H1 (cell line): ENCODE measurements at regions not wholly inside any gene's neighbourhood (a gene's known extent, or its start where the extent isn't known, plus 50 kb on each side); places are given as distances from the start of the nearest gene placed in this dataset.

Source experiments
- CTCF ChIA-PET: fragments of 300-600 bp; sonication (Branson Sonifier 250); formaldehyde crosslinking; loops from one replicate; lab custom pipeline; 2021; ENCODE audit not compliant: partially characterized antibody; lab: Charles Lee
- POLR2A ChIA-PET: fragments of 300-600 bp; sonication (Branson Sonifier 250); formaldehyde crosslinking; loops from one replicate; lab custom pipeline; 2021; ENCODE audit warnings: inconsistent platforms; ENCODE audit not compliant: partially characterized antibody; lab: Charles Lee
- DNase-seq, 2 experiments: peaks; one replicate each; pipeline versions ENCODE4 v3.0.0 to v3.0.0-alpha.2; 2010 to 2022; ENCODE audit warnings: low spot score in 2 of 2, low read depth in 1 of 2, mixed read lengths in 1 of 2
- FAIRE-seq: peaks from 2 replicates; lab custom pipeline; 2011; peaks lifted over from hg19 to GRCh38; lab: Jason Lieb, UNC
- H2AFZ ChIP-seq: 2 replicates; pipeline ENCODE4 v1.8.1; 2012; ENCODE audit warnings: low read length, inconsistent platforms
- H2AK5ac ChIP-seq: 2 replicates; pipeline ENCODE4 v1.6.1; 2013; ENCODE audit warnings: low read depth, low read length
- H2BK120ac ChIP-seq: replicated peaks from 2 replicates; pipeline ENCODE3; 2013; ENCODE audit warnings: low read depth, low read length, inconsistent platforms
- H2BK12ac ChIP-seq: 2 replicates; pipeline ENCODE4 v1.6.1; 2013; ENCODE audit warnings: low read depth, low read length
- H2BK15ac ChIP-seq: 2 replicates; pipeline ENCODE4 v1.6.1; 2013; ENCODE audit warnings: low read length
- H2BK20ac ChIP-seq: 2 replicates; pipeline ENCODE4 v1.6.1; 2013; ENCODE audit warnings: low read length
- H2BK5ac ChIP-seq: 2 replicates; pipeline ENCODE4 v1.6.1; 2013; ENCODE audit warnings: low read depth, low read length
- H3K14ac ChIP-seq: 2 replicates; pipeline ENCODE4 v1.6.1; 2013; ENCODE audit warnings: inconsistent platforms; ENCODE audit not compliant: insufficient read length
- H3K18ac ChIP-seq: 2 replicates; pipeline ENCODE4 v1.6.1; 2013; ENCODE audit warnings: low read length; ENCODE audit errors: extremely low read depth
- H3K23ac ChIP-seq: 2 replicates; pipeline ENCODE4 v1.6.1; 2013; ENCODE audit warnings: inconsistent platforms; ENCODE audit not compliant: insufficient read length
- H3K23me2 ChIP-seq: 2 replicates; pipeline ENCODE4 v1.6.1; 2013; ENCODE audit warnings: low read depth, low read length
- H3K27ac ChIP-seq: 2 replicates; pipeline ENCODE4 v1.6.1; 2011; ENCODE audit warnings: low read depth, low read length, inconsistent platforms
- H3K27me3 ChIP-seq, 4 experiments: replicated peaks in 1 of 4; 1 replicate in 1 of 4; 2 replicates in 3 of 4; pipeline versions ENCODE4 v1.6.1 to v1.8.1; 2011 to 2013; ENCODE audit warnings: low read length in 3 of 4, mild to moderate bottlenecking in 3 of 4, inconsistent platforms in 2 of 4, mixed read lengths in 2 of 4, moderate library complexity in 1 of 4; ENCODE audit not compliant: control insufficient read depth in 3 of 4, insufficient read depth in 3 of 4; ENCODE audit errors: extremely low read depth in 1 of 4
- H3K36me3 ChIP-seq, 4 experiments: 2 replicates each; pipeline versions ENCODE4 v1.6.1 to v1.8.1; 2011 to 2013; ENCODE audit warnings: mild to moderate bottlenecking in 4 of 4, low read length in 3 of 4, moderate library complexity in 2 of 4, control low read depth in 1 of 4, inconsistent platforms in 1 of 4; ENCODE audit not compliant: insufficient read depth in 4 of 4, control insufficient read depth in 2 of 4
- H3K4ac ChIP-seq: replicated peaks from 2 replicates; pipeline ENCODE3; 2013; ENCODE audit warnings: low read length, low read depth, mixed read lengths, inconsistent platforms; ENCODE audit not compliant: insufficient read length
- H3K4me1 ChIP-seq, 4 experiments: replicated peaks in 1 of 4; 1 replicate in 1 of 4; 2 replicates in 3 of 4; pipeline versions ENCODE4 v1.6.1 to v1.8.1; 2011 to 2013; ENCODE audit warnings: low read length in 3 of 4, inconsistent platforms in 2 of 4, mixed read lengths in 1 of 4; ENCODE audit not compliant: insufficient read depth in 4 of 4, control insufficient read depth in 3 of 4
- H3K4me2 ChIP-seq, 2 experiments: 2 replicates each; pipeline versions ENCODE4 v1.6.1 to v1.8.1; 2011 to 2013; ENCODE audit warnings: low read depth in 2 of 2, low read length in 2 of 2, control low read depth in 1 of 2, inconsistent platforms in 1 of 2, mild to moderate bottlenecking in 1 of 2; ENCODE audit not compliant: insufficient read depth in 1 of 2
- H3K4me3 ChIP-seq, 4 experiments: fragments of 200-600, 300-600 bp in 1 of 4; sonication (generic), shearing (Covaris generic), sonication (Bioruptor Twin) in 1 of 4; 2 replicates each; pipeline versions ENCODE4 v1.5.1 to v1.8.1; 2011 to 2016; ENCODE audit warnings: low read length in 4 of 4, low read depth in 3 of 4, control low read depth in 2 of 4, inconsistent platforms in 2 of 4, mild to moderate bottlenecking in 2 of 4, mixed read lengths in 1 of 4, moderate library complexity in 1 of 4; ENCODE audit not compliant: insufficient read depth in 2 of 4; ENCODE audit errors: extremely low read depth in 1 of 4
- H3K56ac ChIP-seq: replicated peaks from 2 replicates; pipeline ENCODE3; 2013; ENCODE audit warnings: low read depth, mild to moderate bottlenecking, mixed read lengths, low read length, inconsistent platforms; ENCODE audit not compliant: insufficient read length
- H3K79me1 ChIP-seq: 2 replicates; pipeline ENCODE4 v1.6.1; 2013; ENCODE audit warnings: low read depth, low read length, control low read depth
- H3K79me2 ChIP-seq, 2 experiments: 2 replicates each; pipeline versions ENCODE4 v1.6.1 to v1.8.1; 2012 to 2013; ENCODE audit warnings: low read length in 2 of 2, mild to moderate bottlenecking in 2 of 2, inconsistent platforms in 1 of 2; ENCODE audit not compliant: insufficient read depth in 2 of 2, control insufficient read depth in 1 of 2
- H3K9ac ChIP-seq, 4 experiments: replicated peaks in 1 of 4; 1 replicate in 1 of 4; 2 replicates in 3 of 4; pipeline versions ENCODE4 v1.6.1 to v1.8.1; 2011 to 2013; ENCODE audit warnings: low read depth in 3 of 4, low read length in 3 of 4, control low read depth in 2 of 4, mild to moderate bottlenecking in 2 of 4, moderate library complexity in 2 of 4, inconsistent platforms in 1 of 4; ENCODE audit errors: extremely low read depth in 1 of 4
- H3K9me3 ChIP-seq, 2 experiments: 2 replicates each; pipeline versions ENCODE4 v1.6.1 to v1.8.1; 2012 to 2013; ENCODE audit warnings: mild to moderate bottlenecking in 2 of 2, moderate library complexity in 2 of 2, control low read depth in 1 of 2, inconsistent platforms in 1 of 2, low read depth in 1 of 2, low read length in 1 of 2, mixed read lengths in 1 of 2; ENCODE audit not compliant: insufficient read depth in 2 of 2
- H4K20me1 ChIP-seq, 2 experiments: replicated peaks in 1 of 2; 2 replicates each; pipeline versions ENCODE3 to v1.8.1; 2011 to 2013; ENCODE audit warnings: inconsistent platforms in 2 of 2, low read length in 2 of 2, mild to moderate bottlenecking in 1 of 2; ENCODE audit not compliant: insufficient read depth in 2 of 2, control insufficient read depth in 1 of 2
- H4K5ac ChIP-seq: 2 replicates; pipeline ENCODE4 v1.6.1; 2013; ENCODE audit warnings: low read length, low read depth, mixed read lengths, inconsistent platforms; ENCODE audit not compliant: insufficient read length
- H4K8ac ChIP-seq: 2 replicates; pipeline ENCODE4 v1.8.0; 2013; ENCODE audit warnings: mild to moderate bottlenecking, moderate library complexity, low read length, inconsistent platforms; ENCODE audit not compliant: insufficient read depth; ENCODE audit errors: extremely low read depth
- H4K91ac ChIP-seq: replicated peaks from 2 replicates; pipeline ENCODE3; 2013; ENCODE audit warnings: low read length, mixed read lengths, inconsistent platforms; ENCODE audit not compliant: insufficient read length
- ASH2L ChIP-seq: fragments of 200-600, 300-600 bp; sonication (generic); IDR thresholded peaks from one replicate; pipeline ENCODE4 v1.7.1; 2017; ENCODE audit warnings: low read length
- BCL11A ChIP-seq, 2 experiments: IDR thresholded peaks; one replicate each; pipeline ENCODE4 v1.6.1; 2011; ENCODE audit warnings: low read depth in 2 of 2, low read length in 2 of 2, mild to moderate bottlenecking in 2 of 2
- CEBPB ChIP-seq: IDR thresholded peaks from 2 replicates; pipeline ENCODE4 v1.6.1; 2012; ENCODE audit warnings: low read depth, low read length
- E2F6 ChIP-seq: IDR thresholded peaks from 2 replicates; pipeline ENCODE4 v1.6.1; 2012; ENCODE audit warnings: inconsistent platforms
- EGR1 ChIP-seq: IDR thresholded peaks from 2 replicates; pipeline ENCODE4 v1.6.1; 2011; ENCODE audit warnings: low read depth, low read length, borderline replicate concordance
- GTF2F1 ChIP-seq: IDR thresholded peaks from 2 replicates; pipeline ENCODE4 v1.6.1; 2012; ENCODE audit warnings: low read depth, low read length, improper control_type of control experiment, borderline replicate concordance
- KDM4A ChIP-seq: IDR thresholded peaks from one replicate; pipeline ENCODE4 v1.7.1; 2012; ENCODE audit warnings: low read depth, mild to moderate bottlenecking, moderate library complexity, low read length, inconsistent platforms; ENCODE audit not compliant: severe bottlenecking
- SAP30 ChIP-seq: fragments of 300-600 bp; sonication (generic); IDR thresholded peaks from 2 replicates; pipeline ENCODE4 v1.7.1; 2012; ENCODE audit warnings: low read length, moderate library complexity, mild to moderate bottlenecking, inconsistent platforms; ENCODE audit not compliant: insufficient read depth, insufficient replicate concordance
- SIN3A ChIP-seq, 2 experiments: IDR thresholded peaks in 1 of 2; conservative IDR thresholded peaks in 1 of 2; 2 replicates each; pipeline ENCODE4 v1.6.1; 2011 to 2012; ENCODE audit warnings: low read length in 2 of 2, improper control_type of control experiment in 1 of 2, low read depth in 1 of 2, mild to moderate bottlenecking in 1 of 2
- SUZ12 ChIP-seq: fragments of 200-600 bp; sonication (generic); IDR thresholded peaks from 2 replicates; pipeline ENCODE4 v1.6.1; 2012; ENCODE audit warnings: mild to moderate bottlenecking, inconsistent platforms, low read length, moderate library complexity, mixed read lengths
- WGBS, 2 experiments: shearing (Covaris generic) in 1 of 2; methylation state at CpG; one replicate each; pipeline versions ENCODE4 v1.1.6 to v1.1.7; 2013 to 2015; ENCODE audit warnings: low lambda C conversion rate in 2 of 2, mixed read lengths in 2 of 2, inconsistent platforms in 1 of 2, low coverage in 1 of 2, missing lambda C conversion rate in 1 of 2; ENCODE audit not compliant: insufficient replicate concordance in 2 of 2, insufficient coverage in 1 of 2, insufficient read length in 1 of 2; ENCODE audit errors: extremely low coverage in 1 of 2, missing lambda C conversion rate in 1 of 2; 5-methylcytosine and 5-hydroxymethylcytosine counted together

DNA sequence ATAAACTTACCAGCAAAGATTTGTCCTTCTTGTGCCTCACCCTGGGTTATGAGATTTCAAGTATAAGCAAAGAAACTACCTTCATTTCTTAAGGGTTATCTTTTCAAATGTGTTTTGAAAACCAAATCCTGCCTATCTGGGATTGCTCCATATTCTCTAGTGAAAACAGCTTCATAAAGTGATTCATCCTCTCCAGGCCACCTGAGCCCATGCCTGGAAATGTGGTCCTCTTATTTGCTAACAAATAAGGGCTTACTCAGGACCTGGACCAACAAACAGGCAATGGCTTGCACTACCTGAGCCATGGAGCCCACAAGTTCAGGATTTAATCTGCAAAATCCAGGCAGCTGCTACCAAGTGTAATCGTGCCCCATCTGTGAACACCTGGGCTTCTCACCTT, 234.4 kb upstream of the RBBP8 start:
- ChIA-PET CTCF (interaction anchor here (0.6 to 1.5 kb wide), 3 partner anchors 8 to 128 kb away, joined by 3 to 4 read pairs (median 3); no protein-coding TSS in a partner anchor), POLR2A (no interaction called here)
- H2AK5ac ChIP-seq, result no peak overlapping the region
- H3K36me3 ChIP-seq, result no peaks in the 10 kb centered on the region
- H4K91ac ChIP-seq, result no peak overlapping the region
- H2BK20ac ChIP-seq, result no peak overlapping the region
- no peaks in the 10 kb centered on the region for H3K4me1 ChIP-seq
- H3K79me1 ChIP-seq, result no peaks in the 10 kb centered on the region
- no peak overlapping the region for H3K9ac ChIP-seq
- no peak overlapping the region for H3K27ac ChIP-seq
- DNase-seq, result no peak
- no peaks in the 10 kb centered on the region for H3K23me2 ChIP-seq
- no peak overlapping the region for H3K14ac ChIP-seq
- no peaks in the 10 kb centered on the region for H3K79me2 ChIP-seq
- H3K27me3 ChIP-seq, result peaks cover 0 to 1% (median 0%) of the 10 kb centered on the region in 4 experiments; a peak in 1 of 7 replicates
- H3K4me3 ChIP-seq, result no peak overlapping the region
- 100% methylated on average over 1 of the region's 1 CpG; no CpG with 5 or more reads in 1 of the 2 experiments for WGBS, 2 experiments
- H3K56ac ChIP-seq, result no peak overlapping the region
- no peak overlapping the region for H3K4ac ChIP-seq
- no peak overlapping the region for H3K23ac ChIP-seq
- H2BK12ac ChIP-seq, result no peak overlapping the region
- no peak overlapping the region for H4K5ac ChIP-seq
- no peak overlapping the region for H2AFZ ChIP-seq
- no peak overlapping the region for H3K18ac ChIP-seq
- no peak overlapping the region for H4K8ac ChIP-seq
- H3K4me2 ChIP-seq, result no peak overlapping the region
- no peak overlapping the region for H2BK120ac ChIP-seq
- H2BK5ac ChIP-seq, result no peak overlapping the region
- TF ChIP-seq E2F6, result no peak
- TF ChIP-seq SAP30, result no peak
- no peak for TF ChIP-seq SUZ12
- TF ChIP-seq SIN3A (conservative IDR thresholded peaks at IDR 0.05 in 1 of 2, IDR thresholded peaks at IDR 0.05 in 1 of 2; ENCODE audit: low read depth in 1 of 2, low read length in 2 of 2), result no peak
- no peak for TF ChIP-seq ASH2L
- no peak for TF ChIP-seq EGR1
- no peak for TF ChIP-seq KDM4A
- TF ChIP-seq GTF2F1, result no peak
- TF ChIP-seq BCL11A (IDR thresholded peaks at IDR 0.05; ENCODE audit: low read depth in 2 of 2, low read length in 2 of 2), result no peak
- no peak for TF ChIP-seq CEBPB
- H2BK15ac ChIP-seq, result no peak overlapping the region
- H4K20me1 ChIP-seq, result no peaks in the 10 kb centered on the region
- FAIRE-seq, result no peak
- no peaks in the 10 kb centered on the region for H3K9me3 ChIP-seq
